ENCODE measurements at regions not wholly inside any gene's neighbourhood (a gene's known extent, or its start where the extent isn't known, plus 50 kb on each side); places are given as distances from the start of the nearest gene placed in this dataset.

DNA sequence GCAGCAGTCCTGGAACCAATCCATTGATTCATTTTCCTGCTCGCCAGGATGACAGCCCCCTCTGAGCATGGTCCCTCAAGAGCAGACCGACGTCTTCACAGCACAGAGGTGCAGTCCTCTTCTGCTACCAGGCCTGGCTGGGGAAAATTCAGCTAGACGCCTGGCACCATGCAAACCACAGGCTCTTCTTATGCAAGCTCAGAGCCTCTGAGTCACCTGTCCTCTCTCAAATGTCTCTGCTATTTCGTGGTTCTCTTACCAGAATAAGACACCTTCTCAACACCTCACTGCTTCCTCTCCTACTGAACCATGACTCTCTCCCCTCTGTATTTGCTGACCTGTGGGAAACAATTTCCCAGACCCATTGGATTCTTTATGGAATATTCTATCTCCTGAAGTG is 79.8 kb upstream of the CYRIA start:
- TF ChIP-seq SREBF2 (IDR thresholded peaks at IDR 0.05; ENCODE audit: low read length) (no peak), HCFC1 (IDR thresholded peaks at IDR 0.05; ENCODE audit: low read length) (no peak), ZNF24 (IDR thresholded peaks at IDR 0.05) (no peak), FOXK2 (IDR thresholded peaks at IDR 0.05) (no peak), JUND (IDR thresholded peaks at IDR 0.05; ENCODE audit: low read depth, low read length) (no peak), ZSCAN29 (IDR thresholded peaks at IDR 0.05) (no peak), IKZF1 (conservative IDR thresholded peaks at IDR 0.05) (no peak)
- TF ChIP-seq, protein P1, sequence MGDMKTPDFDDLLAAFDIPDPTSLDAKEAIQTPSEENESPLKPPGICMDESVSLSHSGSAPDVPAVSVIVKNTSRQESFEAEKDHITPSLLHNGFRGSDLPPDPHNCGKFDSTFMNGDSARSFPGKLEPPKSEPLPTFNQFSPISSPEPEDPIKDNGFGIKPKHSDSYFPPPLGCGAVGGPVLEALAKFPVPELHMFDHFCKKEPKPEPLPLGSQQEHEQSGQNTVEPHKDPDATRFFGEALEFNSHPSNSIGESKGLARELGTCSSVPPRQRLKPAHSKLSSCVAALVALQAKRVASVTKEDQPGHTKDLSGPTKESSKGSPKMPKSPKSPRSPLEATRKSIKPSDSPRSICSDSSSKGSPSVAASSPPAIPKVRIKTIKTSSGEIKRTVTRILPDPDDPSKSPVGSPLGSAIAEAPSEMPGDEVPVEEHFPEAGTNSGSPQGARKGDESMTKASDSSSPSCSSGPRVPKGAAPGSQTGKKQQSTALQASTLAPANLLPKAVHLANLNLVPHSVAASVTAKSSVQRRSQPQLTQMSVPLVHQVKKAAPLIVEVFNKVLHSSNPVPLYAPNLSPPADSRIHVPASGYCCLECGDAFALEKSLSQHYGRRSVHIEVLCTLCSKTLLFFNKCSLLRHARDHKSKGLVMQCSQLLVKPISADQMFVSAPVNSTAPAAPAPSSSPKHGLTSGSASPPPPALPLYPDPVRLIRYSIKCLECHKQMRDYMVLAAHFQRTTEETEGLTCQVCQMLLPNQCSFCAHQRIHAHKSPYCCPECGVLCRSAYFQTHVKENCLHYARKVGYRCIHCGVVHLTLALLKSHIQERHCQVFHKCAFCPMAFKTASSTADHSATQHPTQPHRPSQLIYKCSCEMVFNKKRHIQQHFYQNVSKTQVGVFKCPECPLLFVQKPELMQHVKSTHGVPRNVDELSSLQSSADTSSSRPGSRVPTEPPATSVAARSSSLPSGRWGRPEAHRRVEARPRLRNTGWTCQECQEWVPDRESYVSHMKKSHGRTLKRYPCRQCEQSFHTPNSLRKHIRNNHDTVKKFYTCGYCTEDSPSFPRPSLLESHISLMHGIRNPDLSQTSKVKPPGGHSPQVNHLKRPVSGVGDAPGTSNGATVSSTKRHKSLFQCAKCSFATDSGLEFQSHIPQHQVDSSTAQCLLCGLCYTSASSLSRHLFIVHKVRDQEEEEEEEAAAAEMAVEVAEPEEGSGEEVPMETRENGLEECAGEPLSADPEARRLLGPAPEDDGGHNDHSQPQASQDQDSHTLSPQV (IDR thresholded peaks at IDR 0.05) = no peak
- TF ChIP-seq, protein P2, sequence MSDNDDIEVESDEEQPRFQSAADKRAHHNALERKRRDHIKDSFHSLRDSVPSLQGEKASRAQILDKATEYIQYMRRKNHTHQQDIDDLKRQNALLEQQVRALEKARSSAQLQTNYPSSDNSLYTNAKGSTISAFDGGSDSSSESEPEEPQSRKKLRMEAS (IDR thresholded peaks at IDR 0.05; ENCODE audit: low read depth, low read length) = no peak
- TF ChIP-seq, protein P3, sequence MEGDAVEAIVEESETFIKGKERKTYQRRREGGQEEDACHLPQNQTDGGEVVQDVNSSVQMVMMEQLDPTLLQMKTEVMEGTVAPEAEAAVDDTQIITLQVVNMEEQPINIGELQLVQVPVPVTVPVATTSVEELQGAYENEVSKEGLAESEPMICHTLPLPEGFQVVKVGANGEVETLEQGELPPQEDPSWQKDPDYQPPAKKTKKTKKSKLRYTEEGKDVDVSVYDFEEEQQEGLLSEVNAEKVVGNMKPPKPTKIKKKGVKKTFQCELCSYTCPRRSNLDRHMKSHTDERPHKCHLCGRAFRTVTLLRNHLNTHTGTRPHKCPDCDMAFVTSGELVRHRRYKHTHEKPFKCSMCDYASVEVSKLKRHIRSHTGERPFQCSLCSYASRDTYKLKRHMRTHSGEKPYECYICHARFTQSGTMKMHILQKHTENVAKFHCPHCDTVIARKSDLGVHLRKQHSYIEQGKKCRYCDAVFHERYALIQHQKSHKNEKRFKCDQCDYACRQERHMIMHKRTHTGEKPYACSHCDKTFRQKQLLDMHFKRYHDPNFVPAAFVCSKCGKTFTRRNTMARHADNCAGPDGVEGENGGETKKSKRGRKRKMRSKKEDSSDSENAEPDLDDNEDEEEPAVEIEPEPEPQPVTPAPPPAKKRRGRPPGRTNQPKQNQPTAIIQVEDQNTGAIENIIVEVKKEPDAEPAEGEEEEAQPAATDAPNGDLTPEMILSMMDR (IDR thresholded peaks at IDR 0.05 in 2 of 3, conservative IDR thresholded peaks at IDR 0.05 in 1 of 3; ENCODE audit: control insufficient read depth in 2 of 3, extremely low read depth in 1 of 3, insufficient read depth in 1 of 3, low read depth in 3 of 3, low read length in 3 of 3) = no peak
